ENCODE measurements at regions not wholly inside any gene's neighbourhood (a gene's known extent, or its start where the extent isn't known, plus 50 kb on each side); places are given as distances from the start of the nearest gene placed in this dataset.
"Not testable (repeated sequence)": the region's sequence is repeated elsewhere in the genome, so short reads cannot be mapped to it uniquely, and the experiment has no call there.

DNA sequence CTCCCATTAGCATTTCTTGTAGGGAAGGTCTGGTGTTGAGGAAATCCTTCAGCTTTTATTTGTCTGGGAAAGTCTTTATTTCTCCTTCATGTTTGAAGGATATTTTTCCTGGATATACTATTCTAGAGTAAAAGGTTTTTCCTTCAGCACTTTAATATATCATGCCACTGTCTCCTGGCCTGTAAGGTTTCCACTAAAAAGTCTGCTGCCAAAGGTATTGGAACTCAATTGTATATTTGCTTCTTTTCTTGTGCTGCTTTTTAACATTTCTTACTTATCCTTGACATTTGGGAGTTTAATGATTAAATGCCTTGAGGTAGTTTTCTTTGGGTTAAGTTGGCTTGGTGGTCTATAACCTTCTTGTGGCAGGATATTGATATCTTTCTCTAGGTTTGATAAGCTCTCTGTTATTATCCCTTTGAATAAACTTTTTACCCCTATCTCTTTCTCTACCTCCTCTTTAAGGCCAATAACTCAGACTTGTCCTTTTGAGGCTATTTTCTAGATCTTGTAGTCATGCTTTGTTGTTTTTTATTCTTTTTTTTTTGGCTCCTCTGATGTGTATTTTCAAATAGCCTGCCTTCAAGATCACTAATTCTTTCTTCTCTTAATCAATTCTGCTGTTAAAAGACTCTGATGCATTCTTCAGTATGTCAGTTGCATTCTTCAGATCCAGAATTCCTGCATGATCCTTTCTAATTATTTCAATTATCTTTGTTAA lies 225.0 kb upstream of the ZNF217 start:
- H3K9me3 ChIP-seq (ENCODE audit: insufficient read depth, low read depth) = no peaks in the 10 kb centered on the region
- CTCF ChIA-PET = interaction anchor here (0.6 kb wide), 1 partner anchor 77 kb away, joined by 18 read pairs; no protein-coding TSS in a partner anchor
- POLR2A ChIA-PET (ENCODE audit: unreplicated experiment) = no interaction called here
- no peaks in the 10 kb centered on the region for H3K27me3 ChIP-seq (ENCODE audit: insufficient read depth, low read depth)
- no peaks in the 10 kb centered on the region for H3K4me1 ChIP-seq (replicated peaks; ENCODE audit: insufficient read depth)
- no peaks in the 10 kb centered on the region for H3K36me3 ChIP-seq (ENCODE audit: low read depth)
- H3K9me2 ChIP-seq (ENCODE audit: insufficient read depth) = no peaks in the 10 kb centered on the region
- DNase-seq = no peak
- no peaks in the 10 kb centered on the region for H4K20me1 ChIP-seq (ENCODE audit: insufficient read depth)
- H3K27ac ChIP-seq = no peak overlapping the region
- BruUV-seq (replicated peaks) = no TSS peak
- H3K4me3 ChIP-seq = no peak overlapping the region
- no peak overlapping the region for H3K4me2 ChIP-seq
- TF ChIP-seq CTCF (conservative IDR thresholded peaks at IDR 0.05) (no peak), EZH2 (IDR thresholded peaks at IDR 0.05; ENCODE audit: low read depth) (no peak)
- H3K79me2 ChIP-seq (ENCODE audit: low read depth) = no peaks in the 10 kb centered on the region
- intact Hi-C loops (cut with micrococcal nuclease; ENCODE audit: unreplicated experiment) = no loop called here
- H2AFZ ChIP-seq = no peak overlapping the region
- no peaks in the 10 kb centered on the region for H3F3A ChIP-seq (ENCODE audit: insufficient read depth, low read depth)

GRCh38 chr20:53817513-53817912 lies 223.9 kb upstream of the ZNF217 start:
- BruUV-seq (replicated peaks); H3F3A ChIP-seq (ENCODE audit: insufficient read depth, low read depth); H3K27me3 ChIP-seq (ENCODE audit: insufficient read depth, low read depth); H2AFZ ChIP-seq; H3K79me2 ChIP-seq (ENCODE audit: low read depth); H3K9me3 ChIP-seq (ENCODE audit: insufficient read depth, low read depth); H3K36me3 ChIP-seq (ENCODE audit: low read depth); H3K9me2 ChIP-seq (ENCODE audit: insufficient read depth); intact Hi-C loops (cut with micrococcal nuclease; ENCODE audit: unreplicated experiment); H3K4me1 ChIP-seq (replicated peaks; ENCODE audit: insufficient read depth); H3K4me2 ChIP-seq; H3K4me3 ChIP-seq; DNase-seq; H4K20me1 ChIP-seq (ENCODE audit: insufficient read depth); H3K27ac ChIP-seq: not testable (repeated sequence)
- CTCF ChIA-PET = interaction anchor here (0.7 kb wide), 1 partner anchor 248 kb away, joined by 3 read pairs; no protein-coding TSS in a partner anchor
- POLR2A ChIA-PET (ENCODE audit: unreplicated experiment) = interaction anchor here (0.6 kb wide), 1 partner anchor 82 kb away, joined by 4 read pairs; no protein-coding TSS in a partner anchor

GRCh38 chr20:53816872-53817398 lies 223.3 kb upstream of the ZNF217 start:
- POLR2A ChIA-PET (ENCODE audit: unreplicated experiment) = interaction anchor here (0.6 kb wide), 1 partner anchor 82 kb away, joined by 4 read pairs; no protein-coding TSS in a partner anchor

More at GRCh38 chr20:53816872-53817398, 223.3 kb upstream of the ZNF217 start:
- no peaks in the 10 kb centered on the region for H3F3A ChIP-seq (ENCODE audit: insufficient read depth, low read depth)
- H3K9me2 ChIP-seq (ENCODE audit: insufficient read depth) = no peaks in the 10 kb centered on the region
- intact Hi-C loops (cut with micrococcal nuclease; ENCODE audit: unreplicated experiment) = no loop called here
- no peaks in the 10 kb centered on the region for H4K20me1 ChIP-seq (ENCODE audit: insufficient read depth)
- CTCF ChIA-PET = interaction anchor here (0.7 kb wide), 1 partner anchor 247 kb away, joined by 3 read pairs; no protein-coding TSS in a partner anchor
- H3K36me3 ChIP-seq (ENCODE audit: low read depth) = no peaks in the 10 kb centered on the region
- H2AFZ ChIP-seq = no peak overlapping the region
- H3K27ac ChIP-seq = no peak overlapping the region
- TF ChIP-seq CTCF (conservative IDR thresholded peaks at IDR 0.05) (no peak), EZH2 (IDR thresholded peaks at IDR 0.05; ENCODE audit: low read depth) (no peak)
- no peak overlapping the region for H3K4me2 ChIP-seq
- DNase-seq = no peak
- H3K79me2 ChIP-seq (ENCODE audit: low read depth) = no peaks in the 10 kb centered on the region
- no peaks in the 10 kb centered on the region for H3K4me1 ChIP-seq (replicated peaks; ENCODE audit: insufficient read depth)
- no peak overlapping the region for H3K4me3 ChIP-seq
- no peaks in the 10 kb centered on the region for H3K9me3 ChIP-seq (ENCODE audit: insufficient read depth, low read depth)
- H3K27me3 ChIP-seq (ENCODE audit: insufficient read depth, low read depth) = no peaks in the 10 kb centered on the region
- BruUV-seq (replicated peaks) = no TSS peak
